DND-41 (cell line): ENCODE measurements at regions not wholly inside any gene's neighbourhood (a gene's known extent, or its start where the extent isn't known, plus 50 kb on each side); places are given as distances from the start of the nearest gene placed in this dataset.

Source experiments
- ATAC-seq: fragments of 200-7000 bp; cut with Tn5 transposase; 3 replicates; pipeline ENCODE4 v1.9.1; 2021; ENCODE audit warnings: low read depth; ENCODE audit not compliant: insufficient read depth
- DNase-seq: peaks from one replicate; pipeline ENCODE4 v3.0.0-alpha.2; 2020
- H2AFZ ChIP-seq: 2 replicates; pipeline ENCODE4 v1.6.0; 2012; ENCODE audit warnings: low read depth, low read length
- H3K27ac ChIP-seq: 2 replicates; pipeline ENCODE4 v1.5.1; 2012; ENCODE audit warnings: low read length, inconsistent platforms
- H3K27me3 ChIP-seq: fragments of 200-600 bp; sonication (generic); 2 replicates; pipeline ENCODE4 v1.6.0; 2012; ENCODE audit warnings: low read length, mild to moderate bottlenecking, inconsistent platforms; ENCODE audit not compliant: insufficient read depth, poor library complexity
- H3K36me3 ChIP-seq: 2 replicates; pipeline ENCODE4 v1.5.1; 2012; ENCODE audit warnings: low read length, inconsistent platforms; ENCODE audit not compliant: insufficient read depth
- H3K4me1 ChIP-seq: 2 replicates; pipeline ENCODE4 v1.5.1; 2012; ENCODE audit warnings: mild to moderate bottlenecking, low read length; ENCODE audit not compliant: insufficient read depth
- H3K4me2 ChIP-seq: 2 replicates; pipeline ENCODE4 v1.6.0; 2012; ENCODE audit warnings: mild to moderate bottlenecking, moderate library complexity, low read length, inconsistent platforms; ENCODE audit not compliant: insufficient read depth
- H3K4me3 ChIP-seq, 2 experiments: fragments of 200-600 bp in 1 of 2; shearing (Covaris generic) in 1 of 2; 2 replicates each; pipeline ENCODE4 v1.5.1; 2012 to 2016; ENCODE audit warnings: inconsistent platforms in 2 of 2, low read length in 2 of 2, mild to moderate bottlenecking in 2 of 2, low read depth in 1 of 2, moderate library complexity in 1 of 2
- H3K79me2 ChIP-seq: 2 replicates; pipeline ENCODE4 v1.6.0; 2012; ENCODE audit warnings: low read length, inconsistent platforms; ENCODE audit not compliant: insufficient read depth
- H3K9ac ChIP-seq: 2 replicates; pipeline ENCODE4 v1.6.0; 2012; ENCODE audit warnings: low read depth, mild to moderate bottlenecking, inconsistent platforms, low read length, moderate library complexity
- H3K9me3 ChIP-seq: 2 replicates; pipeline ENCODE4 v1.5.1; 2012; ENCODE audit warnings: low read length, moderate library complexity, mild to moderate bottlenecking, inconsistent platforms; ENCODE audit not compliant: insufficient read depth, severe bottlenecking
- H4K20me1 ChIP-seq: 2 replicates; pipeline ENCODE4 v1.6.0; 2012; ENCODE audit warnings: low read length; ENCODE audit not compliant: insufficient read depth
- EZH2 ChIP-seq: IDR thresholded peaks from 3 replicates; pipeline ENCODE4 v1.6.1; 2012; ENCODE audit warnings: borderline replicate concordance, low read depth, mild to moderate bottlenecking, moderate library complexity, low read length, inconsistent platforms; ENCODE audit not compliant: severe bottlenecking
- TF ChIP-seq, protein P1 (sequence below): IDR thresholded peaks from 2 replicates; pipeline ENCODE4 v1.5.1; 2012; ENCODE audit warnings: borderline replicate concordance, low read length, moderate library complexity, mild to moderate bottlenecking; ENCODE audit not compliant: poor library complexity, severe bottlenecking; ENCODE audit errors: extremely low read depth

DNA sequence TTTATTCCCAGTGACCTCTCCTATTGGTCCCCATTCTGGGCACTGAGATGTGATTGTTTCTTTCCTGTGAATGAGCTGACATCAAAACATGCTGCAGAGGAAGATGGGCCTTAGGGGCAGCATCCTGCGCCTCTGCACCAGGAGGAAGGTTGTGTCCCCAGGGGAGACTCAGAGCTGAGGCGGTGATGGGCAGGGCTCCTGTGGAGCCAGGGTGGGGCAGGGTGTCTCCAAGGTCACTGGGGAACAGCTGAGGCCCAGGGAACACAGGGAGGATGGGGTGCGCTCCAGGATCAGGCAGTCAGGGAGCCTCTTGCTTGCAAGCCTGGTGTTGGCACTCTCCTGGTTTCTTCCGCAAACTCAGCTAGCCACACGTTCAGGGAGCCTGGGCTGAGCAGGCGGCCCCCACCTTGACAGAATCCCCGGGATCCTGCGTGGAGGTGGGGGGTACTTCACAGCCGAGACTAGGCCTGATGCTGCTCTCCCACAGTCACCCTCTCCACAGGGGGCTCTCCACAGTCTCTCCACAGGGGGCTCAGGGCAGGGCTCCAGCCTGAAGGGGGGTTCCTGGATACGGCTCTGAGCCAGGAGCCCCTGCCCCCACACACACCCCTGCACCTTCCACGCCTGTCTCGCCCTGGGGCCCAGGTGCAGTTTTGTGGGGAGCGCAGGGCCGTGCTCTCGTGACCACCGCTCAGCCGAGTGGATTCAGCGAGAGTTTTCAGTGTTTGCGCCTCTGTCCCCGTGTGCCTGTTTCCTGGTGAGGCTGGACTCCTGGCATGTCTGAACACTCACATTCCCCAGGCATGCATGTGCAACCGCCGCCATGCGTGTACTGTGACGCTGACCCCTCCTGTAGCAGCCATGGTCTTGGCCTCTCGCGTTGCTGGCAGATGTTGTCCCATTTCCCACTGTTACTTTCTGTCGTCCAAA lies 264.7 kb downstream of the SEC23A start:
- H3K79me2 ChIP-seq: no peaks in the 10 kb centered on the region
- no peak overlapping the region for H3K9ac ChIP-seq
- no peaks in the 10 kb centered on the region for H3K4me1 ChIP-seq
- H3K36me3 ChIP-seq: no peaks in the 10 kb centered on the region
- H3K27ac ChIP-seq: no peak overlapping the region
- no peaks in the 10 kb centered on the region for H3K9me3 ChIP-seq
- no peaks in the 10 kb centered on the region for H4K20me1 ChIP-seq
- H3K4me3 ChIP-seq: no peak overlapping the region
- H2AFZ ChIP-seq: no peak overlapping the region
- H3K27me3 ChIP-seq: no peaks in the 10 kb centered on the region
- DNase-seq (no peak), ATAC-seq (no peak)
- no peak overlapping the region for H3K4me2 ChIP-seq
- TF ChIP-seq EZH2: no peak
- TF ChIP-seq, protein P1, sequence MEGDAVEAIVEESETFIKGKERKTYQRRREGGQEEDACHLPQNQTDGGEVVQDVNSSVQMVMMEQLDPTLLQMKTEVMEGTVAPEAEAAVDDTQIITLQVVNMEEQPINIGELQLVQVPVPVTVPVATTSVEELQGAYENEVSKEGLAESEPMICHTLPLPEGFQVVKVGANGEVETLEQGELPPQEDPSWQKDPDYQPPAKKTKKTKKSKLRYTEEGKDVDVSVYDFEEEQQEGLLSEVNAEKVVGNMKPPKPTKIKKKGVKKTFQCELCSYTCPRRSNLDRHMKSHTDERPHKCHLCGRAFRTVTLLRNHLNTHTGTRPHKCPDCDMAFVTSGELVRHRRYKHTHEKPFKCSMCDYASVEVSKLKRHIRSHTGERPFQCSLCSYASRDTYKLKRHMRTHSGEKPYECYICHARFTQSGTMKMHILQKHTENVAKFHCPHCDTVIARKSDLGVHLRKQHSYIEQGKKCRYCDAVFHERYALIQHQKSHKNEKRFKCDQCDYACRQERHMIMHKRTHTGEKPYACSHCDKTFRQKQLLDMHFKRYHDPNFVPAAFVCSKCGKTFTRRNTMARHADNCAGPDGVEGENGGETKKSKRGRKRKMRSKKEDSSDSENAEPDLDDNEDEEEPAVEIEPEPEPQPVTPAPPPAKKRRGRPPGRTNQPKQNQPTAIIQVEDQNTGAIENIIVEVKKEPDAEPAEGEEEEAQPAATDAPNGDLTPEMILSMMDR: no peak

DNA sequence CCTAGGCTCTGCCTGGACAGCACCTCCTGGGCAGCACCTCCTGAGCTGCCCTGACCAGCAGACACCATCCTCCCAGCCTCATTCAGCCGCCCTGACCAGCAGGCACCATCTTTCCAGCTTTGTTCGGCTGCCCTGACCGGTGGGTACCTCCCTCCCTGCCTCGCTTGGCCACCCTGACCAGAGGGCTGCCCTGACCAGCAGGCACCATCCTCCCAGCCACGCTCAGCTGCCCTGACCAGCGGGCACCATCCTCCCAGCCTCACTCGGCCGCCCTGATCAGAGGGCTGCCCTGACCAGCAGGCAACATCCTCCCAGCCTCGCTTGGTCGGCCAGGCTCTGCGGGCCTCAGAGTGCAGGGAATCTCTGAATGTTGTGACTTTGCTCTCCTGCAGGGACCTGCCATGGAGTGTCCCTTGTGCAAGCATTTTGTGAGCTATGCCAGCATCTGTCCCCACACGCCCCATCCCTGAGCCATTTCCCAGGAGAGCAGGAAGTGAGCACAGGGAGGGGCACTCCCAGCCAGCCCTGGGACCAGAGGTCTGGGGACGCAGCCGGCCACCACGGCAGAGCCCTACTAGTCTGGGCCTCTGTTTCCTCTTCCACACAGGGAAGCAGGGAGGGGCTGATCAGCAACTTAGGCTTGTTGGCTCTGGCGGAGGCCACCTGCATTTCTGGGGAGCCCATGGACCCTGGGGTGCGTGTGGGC lies 265.5 kb downstream of the SEC23A start:
- Histone ChIP-seq H3K9me3 (no peaks in the 10 kb centered on the region), H4K20me1 (no peaks in the 10 kb centered on the region), H3K79me2 (no peaks in the 10 kb centered on the region), H3K9ac (no peak overlapping the region), H3K27ac (no peak overlapping the region), H3K36me3 (no peaks in the 10 kb centered on the region), H3K4me2 (no peak overlapping the region), H3K4me3 (no peak overlapping the region), H2AFZ (no peak overlapping the region), H3K27me3 (no peaks in the 10 kb centered on the region), H3K4me1 (no peaks in the 10 kb centered on the region)
- ATAC-seq (no peak), DNase-seq (no peak)
- TF ChIP-seq EZH2: no peak
- TF ChIP-seq, protein P1: no peak

DNA sequence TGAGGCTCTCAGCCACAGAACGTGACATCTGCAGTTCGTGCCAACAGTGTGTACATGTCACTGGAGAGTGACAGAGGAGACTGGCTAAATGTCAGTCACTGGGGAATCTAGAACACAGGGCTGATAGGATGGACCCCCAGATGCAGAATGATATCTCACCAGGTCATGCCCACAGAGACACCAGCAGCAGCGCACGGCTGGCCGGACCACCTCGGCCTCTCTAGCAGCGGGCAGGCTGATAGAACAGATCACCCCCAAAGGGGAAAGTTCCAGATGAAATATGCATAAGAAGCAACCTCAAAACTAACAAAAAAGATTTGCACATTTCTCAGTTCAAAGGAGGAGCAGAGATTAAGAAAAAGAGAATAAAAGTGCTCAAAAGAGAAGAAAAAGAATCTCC lies 266.5 kb downstream of the SEC23A start:
- Histone ChIP-seq H3K36me3 (no peaks in the 10 kb centered on the region), H3K4me1 (no peaks in the 10 kb centered on the region), H3K4me2 (no peak overlapping the region), H3K27me3 (no peaks in the 10 kb centered on the region), H3K79me2 (no peaks in the 10 kb centered on the region), H3K9ac (no peak overlapping the region), H3K4me3 (no peak overlapping the region), H2AFZ (no peak overlapping the region), H3K27ac (no peak overlapping the region), H4K20me1 (no peaks in the 10 kb centered on the region), H3K9me3 (no peaks in the 10 kb centered on the region)
- TF ChIP-seq, protein P1: no peak
- no peak for TF ChIP-seq EZH2
- no peak for DNase-seq
- no peak for ATAC-seq
